ENCODE measurements at regions not wholly inside any gene's neighbourhood (a gene's known extent, or its start where the extent isn't known, plus 50 kb on each side); places are given as distances from the start of the nearest gene placed in this dataset.

GRCh38 chr14:76287063-76287462 is 88.9 kb upstream of the ESRRB start:
- Histone ChIP-seq H3K27me3 (replicated peaks in 1 of 4; ENCODE audit: control extremely low read depth in 1 of 4, control insufficient read depth in 3 of 4, insufficient read depth in 4 of 4, low read length in 3 of 4) (no peaks in the 10 kb centered on the region), H3K79me2 (ENCODE audit: control insufficient read depth, insufficient read depth, low read length) (no peaks in the 10 kb centered on the region), H4K20me1 (ENCODE audit: control insufficient read depth, insufficient read depth, low read length, poor library complexity, severe bottlenecking) (no peaks in the 10 kb centered on the region), H3K4me3 (ENCODE audit: control extremely low read depth in 1 of 5, extremely low read depth in 1 of 5, insufficient read depth in 1 of 5, low read depth in 2 of 5, low read length in 4 of 5) (no peak overlapping the region), H3K9ac (ENCODE audit: low read length) (no peak overlapping the region), H3K4me1 (ENCODE audit: control insufficient read depth in 2 of 2, insufficient read depth in 2 of 2, low read length in 2 of 2) (no peaks in the 10 kb centered on the region), H2AFZ (ENCODE audit: insufficient read depth, low read depth, low read length, poor library complexity, severe bottlenecking) (no peak overlapping the region), H3K36me3 (replicated peaks in 1 of 2; ENCODE audit: control extremely low read depth in 1 of 2, control insufficient read depth in 1 of 2, extremely low read depth in 1 of 2, insufficient read depth in 2 of 2, low read length in 1 of 2) (no peaks in the 10 kb centered on the region), H3K9me3 (ENCODE audit: control extremely low read depth in 1 of 3, control insufficient read depth in 2 of 3, insufficient read depth in 1 of 3, low read length in 2 of 3) (peaks cover 0 to 1% (median 0%) of the 10 kb centered on the region in 3 donors), H3K4me2 (replicated peaks; ENCODE audit: low read depth, low read length, poor library complexity, severe bottlenecking) (no peak overlapping the region), H3K27ac (ENCODE audit: low read length in 2 of 2) (no peak overlapping the region)
- Mint-ChIP-seq H3K9me3 (ENCODE audit: insufficient read depth) (peaks cover 2% of the 10 kb centered on the region), H3K27me3 (peaks cover 11% of the 10 kb centered on the region), H3K4me3 (no peak overlapping the region), H3K4me1 (no peaks in the 10 kb centered on the region), H3K27ac (no peak overlapping the region)
- ATAC-seq (ENCODE audit: low read depth) (no peak), DNase-seq (no peak)
- intact Hi-C loops (cut with micrococcal nuclease): no loop called here
- whole genome bisulfite sequencing (ENCODE audit: insufficient coverage): no CpG with 5 or more reads among the region's 1 CpG
- no peak for TF ChIP-seq EZH2 (IDR thresholded peaks at IDR 0.05; ENCODE audit: borderline replicate concordance, insufficient read depth, low read depth, low read length, poor library complexity, severe bottlenecking)
- POLR2A ChIA-PET: no interaction called here
- CTCF ChIA-PET: no interaction called here

GRCh38 chr14:76289276-76289675 is 86.7 kb upstream of the ESRRB start:
- Mint-ChIP-seq H3K9me3 (ENCODE audit: insufficient read depth) (no peaks in the 10 kb centered on the region), H3K27me3 (peaks cover 21% of the 10 kb centered on the region), H3K4me1 (no peaks in the 10 kb centered on the region), H3K27ac (no peak overlapping the region), H3K4me3 (no peak overlapping the region)
- Histone ChIP-seq H4K20me1 (ENCODE audit: control insufficient read depth, insufficient read depth, low read length, poor library complexity, severe bottlenecking) (no peaks in the 10 kb centered on the region), H3K79me2 (ENCODE audit: control insufficient read depth, insufficient read depth, low read length) (no peaks in the 10 kb centered on the region), H3K36me3 (replicated peaks in 1 of 2; ENCODE audit: control extremely low read depth in 1 of 2, control insufficient read depth in 1 of 2, extremely low read depth in 1 of 2, insufficient read depth in 2 of 2, low read length in 1 of 2) (no peaks in the 10 kb centered on the region), H3K9me3 (ENCODE audit: control extremely low read depth in 1 of 3, control insufficient read depth in 2 of 3, insufficient read depth in 1 of 3, low read length in 2 of 3) (peaks cover 0 to 1% (median 0%) of the 10 kb centered on the region in 3 donors), H3K4me2 (replicated peaks; ENCODE audit: low read depth, low read length, poor library complexity, severe bottlenecking) (no peak overlapping the region), H2AFZ (ENCODE audit: insufficient read depth, low read depth, low read length, poor library complexity, severe bottlenecking) (no peak overlapping the region), H3K4me1 (ENCODE audit: control insufficient read depth in 2 of 2, insufficient read depth in 2 of 2, low read length in 2 of 2) (no peaks in the 10 kb centered on the region), H3K4me3 (ENCODE audit: control extremely low read depth in 1 of 5, extremely low read depth in 1 of 5, insufficient read depth in 1 of 5, low read depth in 2 of 5, low read length in 4 of 5) (no peak overlapping the region), H3K27me3 (replicated peaks in 1 of 4; ENCODE audit: control extremely low read depth in 1 of 4, control insufficient read depth in 3 of 4, insufficient read depth in 4 of 4, low read length in 3 of 4) (no peaks in the 10 kb centered on the region), H3K27ac (ENCODE audit: low read length in 2 of 2) (no peak overlapping the region), H3K9ac (ENCODE audit: low read length) (no peak overlapping the region)
- DNase-seq (no peak), ATAC-seq (ENCODE audit: low read depth) (no peak)
- WGBS (ENCODE audit: insufficient coverage): 75% methylated on average over 2 of the region's 4 CpGs
- no peak for TF ChIP-seq EZH2 (IDR thresholded peaks at IDR 0.05; ENCODE audit: borderline replicate concordance, insufficient read depth, low read depth, low read length, poor library complexity, severe bottlenecking)
- no peak for TF ChIP-seq CTCF (IDR thresholded peaks at IDR 0.05)
- ChIA-PET POLR2A (no interaction called here), CTCF (no interaction called here)
- intact Hi-C loops (cut with micrococcal nuclease): no loop called here
